Liver (tissue), 8 donors: ENCODE measurements at regions not wholly inside any gene's neighbourhood (a gene's known extent, or its start where the extent isn't known, plus 50 kb on each side); places are given as distances from the start of the nearest gene placed in this dataset.

Experiments used
- DNase-seq: peaks from one replicate; pipeline ENCODE4 v3.0.0-alpha.2; 2017; ENCODE audit warnings: low spot score
- H3K27ac ChIP-seq, 2 donors: one replicate each; pipeline ENCODE4 v1.7.0; 2013; ENCODE audit warnings: inconsistent platforms in 2 of 2, low read length in 2 of 2, control low read depth in 1 of 2, low read depth in 1 of 2, mild to moderate bottlenecking in 1 of 2
- H3K27me3 ChIP-seq, 4 donors: one replicate each; pipeline versions ENCODE4 v1.6.1 to v1.7.0; 2013; ENCODE audit warnings: low read length in 3 of 4, inconsistent platforms in 1 of 4, mild to moderate bottlenecking in 1 of 4, moderate library complexity in 1 of 4; ENCODE audit not compliant: control insufficient read depth in 4 of 4, insufficient read depth in 4 of 4
- H3K36me3 ChIP-seq, 4 donors: one replicate each; pipeline versions ENCODE4 v1.6.1 to v1.7.0; 2013; ENCODE audit warnings: low read length in 3 of 4, mild to moderate bottlenecking in 3 of 4, low read depth in 1 of 4, moderate library complexity in 1 of 4; ENCODE audit not compliant: control insufficient read depth in 4 of 4, insufficient read depth in 3 of 4
- H3K4me1 ChIP-seq, 4 donors: one replicate each; pipeline versions ENCODE4 v1.6.1 to v1.7.0; 2013; ENCODE audit warnings: low read length in 3 of 4, mild to moderate bottlenecking in 3 of 4, moderate library complexity in 1 of 4; ENCODE audit not compliant: control insufficient read depth in 4 of 4, insufficient read depth in 4 of 4
- H3K4me3 ChIP-seq, 3 donors: one replicate each; pipeline versions ENCODE4 v1.6.1 to v1.7.0; 2013; ENCODE audit warnings: low read length in 3 of 3, control low read depth in 1 of 3, low read depth in 1 of 3, mild to moderate bottlenecking in 1 of 3
- H3K9ac ChIP-seq, 2 donors: one replicate each; pipeline ENCODE4 v1.7.0; 2013; ENCODE audit warnings: low read length in 2 of 2, mild to moderate bottlenecking in 2 of 2, moderate library complexity in 2 of 2, control low read depth in 1 of 2, low read depth in 1 of 2
- H3K9me3 ChIP-seq, 4 donors: one replicate each; pipeline versions ENCODE4 v1.6.1 to v1.7.0; 2013; ENCODE audit warnings: low read length in 3 of 4; ENCODE audit not compliant: control insufficient read depth in 4 of 4
- EGR1 ChIP-seq, 2 donors: IDR thresholded peaks; 2 replicates each; pipeline ENCODE4 v1.6.1; 2016 to 2018; ENCODE audit warnings: antibody characterized with exemption in 2 of 2, low read depth in 2 of 2
- HNF4A ChIP-seq, 2 donors: conservative IDR thresholded peaks; 2 replicates each; pipeline ENCODE4 v1.6.1; 2016; ENCODE audit warnings: antibody characterized with exemption in 2 of 2, mild to moderate bottlenecking in 2 of 2
- HNF4G ChIP-seq: IDR thresholded peaks from 2 replicates; pipeline ENCODE4 v1.6.1; 2016; ENCODE audit warnings: antibody characterized with exemption
- JUND ChIP-seq, 2 donors: IDR thresholded peaks; 2 replicates each; pipeline ENCODE4 v1.6.1; 2016; ENCODE audit warnings: antibody characterized with exemption in 2 of 2
- NR2F2 ChIP-seq: IDR thresholded peaks from 2 replicates; pipeline ENCODE4 v1.6.1; 2016; ENCODE audit warnings: antibody characterized with exemption
- RAD21 ChIP-seq, 2 donors: IDR thresholded peaks; 2 replicates each; pipeline ENCODE4 v1.6.1; 2016; ENCODE audit warnings: antibody characterized with exemption in 2 of 2, mild to moderate bottlenecking in 2 of 2
- RXRA ChIP-seq, 2 donors: IDR thresholded peaks; 2 replicates each; pipeline ENCODE4 v1.6.1; 2017 to 2018; ENCODE audit warnings: antibody characterized with exemption in 2 of 2, mild to moderate bottlenecking in 1 of 2
- SP1 ChIP-seq: IDR thresholded peaks from 2 replicates; pipeline ENCODE4 v1.6.1; 2018; ENCODE audit warnings: antibody characterized with exemption, mild to moderate bottlenecking
- TAF1 ChIP-seq: conservative IDR thresholded peaks from 2 replicates; pipeline ENCODE4 v1.6.1; 2016; ENCODE audit warnings: antibody characterized with exemption, mild to moderate bottlenecking
- YY1 ChIP-seq: IDR thresholded peaks from 2 replicates; pipeline ENCODE4 v1.6.1; 2016; ENCODE audit warnings: antibody characterized with exemption, mild to moderate bottlenecking
- WGBS: extraction: QIAGEN DNeasy Blood & Tissue Kit; methylation state at CpG from one replicate; pipeline ENCODE4 v1.1.7; 2013; 5-methylcytosine and 5-hydroxymethylcytosine counted together
- TF ChIP-seq, protein P1 (sequence below): fragments of 150-350 bp; IDR thresholded peaks from 2 replicates; pipeline ENCODE4 v1.5.1; 2017; ENCODE audit warnings: improper control_type of control experiment, low read depth, low read length; ENCODE audit not compliant: missing input control
- TF ChIP-seq, protein P2 (sequence below): IDR thresholded peaks from 2 replicates; pipeline ENCODE4 v1.6.1; 2016; ENCODE audit warnings: antibody characterized with exemption
- TF ChIP-seq, protein P3 (sequence below): IDR thresholded peaks from 2 replicates; pipeline ENCODE4 v1.6.1; 2016; ENCODE audit warnings: antibody characterized with exemption
- TF ChIP-seq, protein P4 (sequence below): IDR thresholded peaks from 2 replicates; pipeline ENCODE4 v1.6.1; 2016; ENCODE audit warnings: antibody characterized with exemption
- TF ChIP-seq, protein P5 (sequence below): IDR thresholded peaks from 2 replicates; pipeline ENCODE4 v1.6.1; 2016; ENCODE audit warnings: antibody characterized with exemption, mild to moderate bottlenecking
- donor health status: healthy.
- donor health status: healthy.
- donor health status: healthy.
- donor health status: healthy.
- donor health status: healthy.

- Histone ChIP-seq H3K4me1 (peaks cover 4 to 19% (median 12%) of the 10 kb centered on the region in 4 donors), H3K27ac (no peak overlapping the region), H3K27me3 (no peaks in the 10 kb centered on the region), H3K9ac (no peak overlapping the region), H3K9me3 (no peaks in the 10 kb centered on the region), H3K4me3 (no peak overlapping the region), H3K36me3 (no peaks in the 10 kb centered on the region)
- DNase-seq, result no peak
- WGBS, result 40% methylated on average over 3 of the region's 3 CpGs
- TF ChIP-seq HNF4G (no peak), TAF1 (no peak), RAD21 (IDR thresholded peaks at IDR 0.05) (no peak), YY1 (no peak), NR2F2 (no peak), EGR1 (IDR thresholded peaks at IDR 0.05; ENCODE audit: low read depth in 2 of 2) (no peak), RXRA (IDR thresholded peaks at IDR 0.05) (no peak)
- TF ChIP-seq, protein P1, sequence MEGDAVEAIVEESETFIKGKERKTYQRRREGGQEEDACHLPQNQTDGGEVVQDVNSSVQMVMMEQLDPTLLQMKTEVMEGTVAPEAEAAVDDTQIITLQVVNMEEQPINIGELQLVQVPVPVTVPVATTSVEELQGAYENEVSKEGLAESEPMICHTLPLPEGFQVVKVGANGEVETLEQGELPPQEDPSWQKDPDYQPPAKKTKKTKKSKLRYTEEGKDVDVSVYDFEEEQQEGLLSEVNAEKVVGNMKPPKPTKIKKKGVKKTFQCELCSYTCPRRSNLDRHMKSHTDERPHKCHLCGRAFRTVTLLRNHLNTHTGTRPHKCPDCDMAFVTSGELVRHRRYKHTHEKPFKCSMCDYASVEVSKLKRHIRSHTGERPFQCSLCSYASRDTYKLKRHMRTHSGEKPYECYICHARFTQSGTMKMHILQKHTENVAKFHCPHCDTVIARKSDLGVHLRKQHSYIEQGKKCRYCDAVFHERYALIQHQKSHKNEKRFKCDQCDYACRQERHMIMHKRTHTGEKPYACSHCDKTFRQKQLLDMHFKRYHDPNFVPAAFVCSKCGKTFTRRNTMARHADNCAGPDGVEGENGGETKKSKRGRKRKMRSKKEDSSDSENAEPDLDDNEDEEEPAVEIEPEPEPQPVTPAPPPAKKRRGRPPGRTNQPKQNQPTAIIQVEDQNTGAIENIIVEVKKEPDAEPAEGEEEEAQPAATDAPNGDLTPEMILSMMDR, result no peak
- TF ChIP-seq, protein P2, sequence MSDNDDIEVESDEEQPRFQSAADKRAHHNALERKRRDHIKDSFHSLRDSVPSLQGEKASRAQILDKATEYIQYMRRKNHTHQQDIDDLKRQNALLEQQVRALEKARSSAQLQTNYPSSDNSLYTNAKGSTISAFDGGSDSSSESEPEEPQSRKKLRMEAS, result no peak
- TF ChIP-seq, protein P3, sequence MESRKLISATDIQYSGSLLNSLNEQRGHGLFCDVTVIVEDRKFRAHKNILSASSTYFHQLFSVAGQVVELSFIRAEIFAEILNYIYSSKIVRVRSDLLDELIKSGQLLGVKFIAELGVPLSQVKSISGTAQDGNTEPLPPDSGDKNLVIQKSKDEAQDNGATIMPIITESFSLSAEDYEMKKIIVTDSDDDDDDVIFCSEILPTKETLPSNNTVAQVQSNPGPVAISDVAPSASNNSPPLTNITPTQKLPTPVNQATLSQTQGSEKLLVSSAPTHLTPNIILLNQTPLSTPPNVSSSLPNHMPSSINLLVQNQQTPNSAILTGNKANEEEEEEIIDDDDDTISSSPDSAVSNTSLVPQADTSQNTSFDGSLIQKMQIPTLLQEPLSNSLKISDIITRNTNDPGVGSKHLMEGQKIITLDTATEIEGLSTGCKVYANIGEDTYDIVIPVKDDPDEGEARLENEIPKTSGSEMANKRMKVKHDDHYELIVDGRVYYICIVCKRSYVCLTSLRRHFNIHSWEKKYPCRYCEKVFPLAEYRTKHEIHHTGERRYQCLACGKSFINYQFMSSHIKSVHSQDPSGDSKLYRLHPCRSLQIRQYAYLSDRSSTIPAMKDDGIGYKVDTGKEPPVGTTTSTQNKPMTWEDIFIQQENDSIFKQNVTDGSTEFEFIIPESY, result no peak
- TF ChIP-seq, protein P4, sequence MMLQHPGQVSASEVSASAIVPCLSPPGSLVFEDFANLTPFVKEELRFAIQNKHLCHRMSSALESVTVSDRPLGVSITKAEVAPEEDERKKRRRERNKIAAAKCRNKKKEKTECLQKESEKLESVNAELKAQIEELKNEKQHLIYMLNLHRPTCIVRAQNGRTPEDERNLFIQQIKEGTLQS, result no peak
These were observed 233.2 kb upstream of the MBL2 start for GRCh38 chr10:53005612-53006345.

DNA sequence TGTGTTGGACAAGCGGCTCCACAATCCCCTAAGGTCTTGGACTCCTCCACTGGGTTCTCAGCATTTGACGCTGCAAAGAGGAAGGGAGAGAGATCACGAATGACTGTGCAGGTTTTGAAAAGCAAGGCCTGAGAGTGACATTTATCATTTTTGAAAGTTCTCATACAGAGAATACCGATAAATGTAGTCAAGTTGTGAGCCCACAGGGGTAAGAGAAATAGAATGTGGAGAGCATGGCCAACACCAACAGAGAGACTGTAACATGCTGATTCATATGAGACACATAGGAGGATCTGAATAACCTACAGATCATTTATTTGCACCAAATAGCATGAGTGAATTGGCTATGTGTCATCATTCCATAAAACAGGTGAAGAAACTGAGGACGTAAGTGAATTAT is 230.5 kb upstream of the MBL2 start:
- Histone ChIP-seq H3K9ac (no peak overlapping the region), H3K36me3 (no peaks in the 10 kb centered on the region), H3K27me3 (no peaks in the 10 kb centered on the region), H3K9me3 (no peaks in the 10 kb centered on the region), H3K4me3 (no peak overlapping the region), H3K27ac (no peak overlapping the region), H3K4me1 (peaks cover 4 to 35% (median 25%) of the 10 kb centered on the region in 4 donors)
- WGBS, result 76% methylated on average over 5 of the region's 5 CpGs
- no peak for TF ChIP-seq RAD21 (IDR thresholded peaks at IDR 0.05)
- TF ChIP-seq, protein P5, sequence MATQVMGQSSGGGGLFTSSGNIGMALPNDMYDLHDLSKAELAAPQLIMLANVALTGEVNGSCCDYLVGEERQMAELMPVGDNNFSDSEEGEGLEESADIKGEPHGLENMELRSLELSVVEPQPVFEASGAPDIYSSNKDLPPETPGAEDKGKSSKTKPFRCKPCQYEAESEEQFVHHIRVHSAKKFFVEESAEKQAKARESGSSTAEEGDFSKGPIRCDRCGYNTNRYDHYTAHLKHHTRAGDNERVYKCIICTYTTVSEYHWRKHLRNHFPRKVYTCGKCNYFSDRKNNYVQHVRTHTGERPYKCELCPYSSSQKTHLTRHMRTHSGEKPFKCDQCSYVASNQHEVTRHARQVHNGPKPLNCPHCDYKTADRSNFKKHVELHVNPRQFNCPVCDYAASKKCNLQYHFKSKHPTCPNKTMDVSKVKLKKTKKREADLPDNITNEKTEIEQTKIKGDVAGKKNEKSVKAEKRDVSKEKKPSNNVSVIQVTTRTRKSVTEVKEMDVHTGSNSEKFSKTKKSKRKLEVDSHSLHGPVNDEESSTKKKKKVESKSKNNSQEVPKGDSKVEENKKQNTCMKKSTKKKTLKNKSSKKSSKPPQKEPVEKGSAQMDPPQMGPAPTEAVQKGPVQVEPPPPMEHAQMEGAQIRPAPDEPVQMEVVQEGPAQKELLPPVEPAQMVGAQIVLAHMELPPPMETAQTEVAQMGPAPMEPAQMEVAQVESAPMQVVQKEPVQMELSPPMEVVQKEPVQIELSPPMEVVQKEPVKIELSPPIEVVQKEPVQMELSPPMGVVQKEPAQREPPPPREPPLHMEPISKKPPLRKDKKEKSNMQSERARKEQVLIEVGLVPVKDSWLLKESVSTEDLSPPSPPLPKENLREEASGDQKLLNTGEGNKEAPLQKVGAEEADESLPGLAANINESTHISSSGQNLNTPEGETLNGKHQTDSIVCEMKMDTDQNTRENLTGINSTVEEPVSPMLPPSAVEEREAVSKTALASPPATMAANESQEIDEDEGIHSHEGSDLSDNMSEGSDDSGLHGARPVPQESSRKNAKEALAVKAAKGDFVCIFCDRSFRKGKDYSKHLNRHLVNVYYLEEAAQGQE, result no peak
- TF ChIP-seq NR2F2, result no peak
- TF ChIP-seq, protein P1, result no peak
- TF ChIP-seq, protein P4, result no peak
- TF ChIP-seq SP1, result no peak
- TF ChIP-seq HNF4A (conservative IDR thresholded peaks at IDR 0.05), result no peak
- TF ChIP-seq, protein P3, result no peak
- TF ChIP-seq, protein P2, result no peak
- TF ChIP-seq JUND (IDR thresholded peaks at IDR 0.05), result no peak
- no peak for DNase-seq
